DMS 273 (cell line): ENCODE measurements at regions not wholly inside any gene's neighbourhood (a gene's known extent, or its start where the extent isn't known, plus 50 kb on each side); places are given as distances from the start of the nearest gene placed in this dataset.

Experiments
- DNase-seq: peaks from one replicate; lab custom pipeline; 2025; ENCODE audit not compliant: unreplicated experiment; lab: John Stamatoyannopoulos, UW

- no peak for DNase-seq
Observed at GRCh38 chr1:101153692-101154091, 83.1 kb upstream of the S1PR1 start.

GRCh38 chr1:101152633-101153032, 84.2 kb upstream of the S1PR1 start:
- DNase-seq: no peak

GRCh38 chr1:101151286-101151685, 85.5 kb upstream of the S1PR1 start:
- no peak for DNase-seq

GRCh38 chr1:101150670-101151069, 86.1 kb upstream of the S1PR1 start:
- no peak for DNase-seq

DNA sequence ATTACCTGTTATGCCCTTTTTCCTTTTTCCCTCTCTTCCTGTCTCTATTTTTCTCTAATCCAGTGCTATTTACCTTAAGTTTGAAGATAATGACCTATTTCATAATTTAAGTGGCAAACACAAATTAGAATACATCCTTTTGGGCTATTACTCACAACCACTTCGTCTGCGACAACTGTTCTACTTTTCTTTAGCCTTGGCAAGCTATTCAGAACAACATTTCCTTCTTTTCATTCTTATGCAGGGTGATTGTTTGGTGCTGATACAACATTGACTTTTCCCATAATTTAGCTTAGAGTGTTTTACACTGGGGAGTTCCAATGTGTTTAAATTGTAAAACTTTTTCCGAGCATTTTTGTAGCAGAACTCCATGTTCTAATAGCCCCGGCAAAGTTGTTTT, 86.6 kb upstream of the S1PR1 start:
- DNase-seq: no peak

- no peak for DNase-seq
Observed at GRCh38 chr1:101148980-101149379, 87.8 kb upstream of the S1PR1 start.

DNA sequence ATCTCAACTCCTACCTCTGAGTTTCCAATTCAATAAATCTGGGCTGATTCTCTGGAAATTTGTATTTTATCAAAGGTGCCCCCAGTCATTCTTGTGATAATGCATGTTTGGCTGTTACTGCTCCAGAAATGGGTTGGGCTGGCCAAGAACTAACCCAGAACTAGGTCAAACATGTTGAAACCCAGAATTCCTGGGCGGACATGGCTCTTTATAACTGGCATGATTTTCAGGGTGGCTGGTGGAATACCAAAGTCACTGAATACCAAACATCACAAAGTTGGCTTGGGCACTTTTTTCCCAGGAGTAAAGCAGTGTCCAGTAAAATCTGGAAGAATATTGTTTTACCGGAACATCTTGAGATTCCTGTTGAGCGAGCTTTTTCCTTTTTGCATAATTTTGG, 89.4 kb upstream of the S1PR1 start:
- no peak for DNase-seq

DNA sequence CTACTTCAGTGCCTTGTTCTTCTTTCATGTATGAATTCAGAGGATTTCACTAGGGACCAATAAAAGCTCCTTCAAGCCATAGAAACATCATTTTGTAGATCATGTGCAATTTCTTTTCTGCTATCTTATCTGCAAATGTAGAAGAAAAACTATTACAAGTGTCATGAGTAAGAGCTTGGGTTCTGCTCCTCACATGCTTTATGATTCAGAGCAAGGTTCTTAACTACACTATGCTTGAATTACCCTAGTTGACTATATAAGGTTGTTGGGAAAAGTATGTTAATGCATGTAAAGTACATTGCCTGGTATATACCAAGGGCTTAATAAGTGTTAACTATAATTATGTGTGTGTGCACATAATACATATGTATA, 91.4 kb upstream of the S1PR1 start:
- no peak for DNase-seq

DNA sequence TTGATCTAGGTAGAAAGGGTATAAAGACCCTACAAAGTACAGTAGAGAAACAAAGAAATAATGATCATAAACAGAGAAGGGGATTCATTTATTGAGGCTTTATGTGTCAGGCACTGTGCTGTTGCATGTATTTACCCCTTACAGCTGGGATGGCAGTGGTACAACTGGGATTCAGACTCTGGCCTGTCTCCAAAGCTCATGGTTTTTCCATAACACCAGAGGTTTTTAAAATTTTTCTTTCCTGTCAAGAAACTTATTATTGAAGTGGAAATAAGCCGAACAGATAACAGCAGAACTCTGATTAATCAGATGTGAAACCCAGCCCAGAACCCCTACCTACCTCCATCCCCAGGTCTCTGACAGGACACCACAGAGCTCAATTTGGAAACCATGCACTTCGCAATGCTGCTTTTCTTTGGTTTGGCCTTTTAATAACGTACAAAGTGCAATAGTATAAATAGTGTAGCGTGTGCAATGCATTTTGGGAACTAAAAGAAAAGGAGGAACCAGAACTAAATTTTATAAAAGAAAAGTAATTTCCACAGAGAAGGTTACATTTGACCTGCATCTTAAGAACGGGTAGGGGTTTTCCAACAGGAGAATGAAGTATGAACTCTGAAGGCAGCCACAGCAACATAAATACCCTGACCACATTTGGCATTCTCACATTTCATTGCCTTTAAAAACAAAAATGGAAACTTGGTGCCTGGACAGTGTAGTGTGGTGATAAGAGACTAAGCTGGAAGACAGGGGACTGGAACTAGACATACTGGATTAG, 92.0 kb upstream of the S1PR1 start:
- DNase-seq: no peak

DNA sequence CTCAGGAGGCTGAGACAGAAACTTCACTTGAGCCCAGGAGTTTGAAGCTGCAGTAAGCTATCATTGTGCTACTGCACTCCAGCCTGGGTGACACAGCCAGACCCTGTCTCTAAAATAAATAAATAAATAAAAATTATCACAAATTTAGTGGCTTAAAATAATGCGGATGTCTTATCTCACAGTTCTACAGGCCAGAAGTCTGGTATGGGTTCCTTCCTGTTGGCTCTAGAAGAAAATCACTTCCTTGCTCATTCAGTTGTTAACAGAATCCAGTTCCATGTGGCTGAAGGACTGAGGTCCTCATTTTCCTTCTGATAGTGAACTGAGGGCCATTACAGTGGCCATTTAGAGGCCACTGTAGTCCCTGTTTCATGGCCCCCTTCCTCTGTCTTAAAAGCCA, 94.6 kb upstream of the S1PR1 start:
- no peak for DNase-seq

DNA sequence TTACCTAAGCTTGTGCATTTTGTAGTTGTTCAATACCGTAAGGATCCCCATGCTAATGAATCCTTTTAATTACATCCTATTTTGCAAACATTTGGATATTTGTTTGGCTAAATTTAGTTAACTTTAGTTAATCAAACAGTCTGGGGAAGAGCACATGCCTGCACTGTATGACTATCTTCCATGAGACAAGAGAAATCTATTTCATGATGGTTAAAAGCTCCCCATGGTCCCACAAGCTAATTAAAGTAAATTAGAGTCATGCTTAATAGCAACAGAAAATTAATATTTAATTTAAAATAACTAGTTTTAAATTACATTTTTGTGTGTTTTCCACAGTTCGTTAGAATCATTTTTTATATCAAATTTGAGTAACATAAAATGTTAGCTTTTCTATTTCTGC, 95.4 kb upstream of the S1PR1 start:
- no peak for DNase-seq

GRCh38 chr1:101139821-101140718, 96.7 kb upstream of the S1PR1 start:
- DNase-seq: no peak

DNA sequence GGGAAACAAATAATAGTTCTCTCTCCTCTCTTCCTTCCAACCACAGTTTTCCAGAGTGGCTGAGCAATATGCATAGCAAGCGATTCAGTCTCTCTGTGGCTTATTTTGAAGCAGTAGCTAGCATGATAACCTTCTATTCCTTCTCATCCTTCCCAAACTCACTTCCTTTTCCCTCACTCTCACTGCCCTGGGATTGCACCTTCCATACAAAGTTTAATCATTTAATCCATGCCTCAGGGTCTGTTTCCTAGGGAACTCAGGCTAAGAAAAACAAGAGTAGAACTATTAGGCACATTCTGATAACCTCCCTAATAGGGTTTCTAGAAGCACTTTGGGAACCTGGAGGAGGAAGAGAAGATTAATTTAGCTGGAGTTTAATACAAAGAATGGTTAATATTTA, 97.7 kb upstream of the S1PR1 start:
- no peak for DNase-seq

DNA sequence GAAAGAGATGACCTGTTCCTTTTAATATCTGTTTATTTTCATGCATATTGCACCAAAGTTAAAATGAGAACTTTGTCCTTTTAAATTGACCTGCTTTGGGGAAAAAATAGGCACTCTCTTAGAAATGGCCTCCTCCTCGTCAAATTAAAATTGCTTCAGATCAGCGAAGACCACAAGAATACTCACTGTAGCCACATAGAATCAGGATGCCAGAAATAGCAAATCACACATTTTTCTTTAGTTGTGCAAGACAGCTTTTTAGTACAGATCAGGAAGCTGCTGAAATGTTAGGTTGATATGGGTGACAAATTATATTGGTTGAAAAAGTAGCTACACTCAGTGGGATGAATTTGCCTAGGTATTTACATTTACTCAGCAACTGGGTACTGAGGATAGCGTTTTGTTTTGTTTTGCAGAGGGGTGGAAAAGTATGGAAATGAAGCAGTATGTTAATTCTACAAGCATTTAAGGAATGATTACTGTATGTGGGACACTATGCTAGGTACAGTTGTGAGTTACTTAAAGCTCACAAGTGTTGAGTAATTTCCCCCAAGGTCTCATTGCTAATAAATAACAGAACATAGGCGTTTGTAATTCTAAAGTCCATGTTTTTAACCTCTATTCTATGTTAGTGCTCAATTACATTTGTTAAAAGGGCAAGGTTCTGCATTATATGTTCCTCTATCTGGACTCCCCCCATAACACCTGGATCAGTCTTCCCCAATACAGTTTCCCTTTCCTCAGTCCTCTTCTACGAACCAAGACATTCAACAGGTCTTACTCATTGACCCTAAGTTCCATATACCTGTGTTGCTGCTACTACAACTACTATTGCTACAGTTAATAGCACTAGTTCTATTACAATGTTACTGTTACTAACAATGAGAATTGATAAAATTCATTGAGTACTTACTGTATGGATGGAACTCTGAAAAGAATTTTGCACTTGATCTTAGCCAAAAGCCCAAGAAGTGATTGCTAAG, 99.4 kb upstream of the S1PR1 start:
- no peak for DNase-seq

DNA sequence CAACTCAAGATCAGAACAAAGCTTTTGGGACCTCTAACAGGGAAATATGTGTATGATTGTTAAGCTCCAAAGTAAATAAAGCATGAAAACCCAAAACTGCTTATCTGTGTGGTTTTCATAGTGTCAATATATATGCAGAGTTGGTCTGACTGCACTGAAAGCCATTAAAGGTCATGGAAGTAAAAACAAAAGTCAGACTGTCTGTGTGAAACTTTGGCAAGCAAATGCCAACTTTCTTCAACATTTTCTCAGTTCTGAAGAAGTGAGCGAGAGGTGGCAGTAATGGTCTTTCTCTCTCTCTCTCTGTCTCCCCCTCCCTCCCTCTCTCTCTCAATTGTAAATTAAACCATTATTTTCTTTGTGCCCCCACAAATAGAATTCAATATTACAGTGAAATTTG, 100.1 kb upstream of the S1PR1 start:
- no peak for DNase-seq

DNA sequence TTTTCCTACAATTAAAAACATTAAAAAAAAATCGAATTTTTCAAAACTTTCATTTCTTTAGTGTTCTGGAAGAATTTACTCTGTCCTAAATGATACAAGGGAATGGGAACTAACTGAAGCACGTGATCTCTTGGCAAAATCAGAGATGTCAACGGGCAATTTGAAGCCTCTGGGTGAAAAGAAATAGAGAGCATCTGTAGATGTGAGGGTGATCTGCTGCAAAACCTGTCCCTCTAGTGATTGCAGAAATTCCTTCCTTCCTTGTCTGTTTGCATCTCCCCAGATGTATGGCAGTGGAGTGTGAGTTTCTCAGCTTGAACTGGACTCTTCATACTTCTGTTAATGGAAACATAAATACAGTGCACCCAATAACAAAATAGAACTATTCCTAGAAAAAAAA, 100.5 kb upstream of the S1PR1 start:
- no peak for DNase-seq

DNA sequence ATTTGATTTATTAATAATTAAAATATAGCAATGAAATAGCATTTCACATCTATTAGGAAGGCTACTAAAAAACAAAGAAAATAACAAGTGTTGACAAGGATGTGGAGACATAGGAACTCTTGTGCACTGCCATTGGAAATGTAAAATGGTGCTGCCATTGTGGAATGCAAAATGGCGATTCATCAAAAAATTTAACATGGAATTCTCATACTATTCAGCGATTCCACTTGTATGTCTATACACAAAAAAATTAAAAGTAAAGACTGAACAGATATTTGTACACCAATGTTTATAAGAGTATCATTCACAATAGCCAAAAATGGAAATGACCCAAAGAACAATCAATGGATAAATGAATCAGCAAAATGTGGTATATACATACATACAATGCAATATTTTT, 101.3 kb upstream of the S1PR1 start:
- no peak for DNase-seq

- no peak for DNase-seq
Observed at GRCh38 chr1:101131239-101131843, 105.5 kb upstream of the S1PR1 start.

- DNase-seq: no peak
Observed at GRCh38 chr1:101130673-101131072, 105.1 kb upstream of the DPH5 start.

DNA sequence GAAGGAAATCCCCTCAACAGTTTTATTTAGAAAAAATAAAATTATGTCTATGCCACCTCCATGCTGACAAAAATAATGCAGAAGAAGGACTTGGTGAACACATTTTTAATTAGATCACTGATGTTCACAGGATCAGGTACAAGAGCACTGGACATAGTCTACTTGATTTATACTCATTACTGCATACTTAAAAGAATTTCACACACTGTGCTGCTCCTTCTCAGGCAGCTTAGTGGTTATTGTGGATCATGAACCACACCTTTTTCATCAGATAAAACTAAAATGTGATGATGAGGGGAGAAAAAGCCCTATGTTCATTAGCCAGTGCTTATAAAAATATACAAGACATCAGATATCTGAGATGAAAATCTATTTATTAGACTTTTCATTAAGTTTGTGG, 103.3 kb upstream of the DPH5 start:
- no peak for DNase-seq

DNA sequence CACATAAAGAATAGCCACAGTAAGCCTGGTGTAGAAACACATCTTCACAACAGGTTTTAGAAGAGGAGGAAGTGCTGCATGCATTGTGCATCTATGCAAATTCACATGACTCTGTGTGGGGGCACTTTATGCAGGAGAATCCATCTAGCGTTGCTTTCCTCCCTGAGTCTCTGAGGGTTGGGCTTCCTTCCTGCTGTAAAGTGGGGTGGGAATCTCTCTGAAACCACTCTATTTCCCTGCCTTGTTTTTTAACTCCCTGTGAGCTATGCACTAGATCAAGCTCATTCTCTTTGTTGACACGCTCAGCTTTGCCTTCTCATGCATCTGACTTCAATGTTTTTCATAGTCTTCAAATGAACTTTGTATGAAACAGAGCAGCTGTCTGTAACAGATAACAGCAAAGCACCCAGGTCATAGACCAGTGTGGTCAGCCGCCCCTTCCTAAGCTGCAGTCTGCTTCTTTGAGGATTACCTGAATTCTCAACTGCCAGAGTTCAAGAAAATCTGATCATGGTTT, 102.7 kb upstream of the DPH5 start:
- DNase-seq: no peak
